ENCODE measurements at regions not wholly inside any gene's neighbourhood (a gene's known extent, or its start where the extent isn't known, plus 50 kb on each side); places are given as distances from the start of the nearest gene placed in this dataset.

GRCh38 chr6:84525907-84526306 lies 238.5 kb downstream of the TBX18 start:
- in situ Hi-C loops (cut with MboI; ENCODE audit: low sequenced_read_pairs in 4 of 4) (no loop called here), intact Hi-C loops (cut with DNase I; ENCODE audit: low total_unique reads) (no loop called here)
- H3K36me3 ChIP-seq: no peaks in the 10 kb centered on the region
- no peaks in the 10 kb centered on the region for H3K4me1 ChIP-seq
- H3K4me3 ChIP-seq: no peak overlapping the region
- H3K9me3 ChIP-seq: no peaks in the 10 kb centered on the region
- H3K27ac ChIP-seq: no peak overlapping the region
- DNase-seq (no peak), ATAC-seq (no peak)
- TF ChIP-seq CTCF (IDR thresholded peaks at IDR 0.05 in 4 of 5, conservative IDR thresholded peaks at IDR 0.05 in 1 of 5) (no peak), POLR2A (IDR thresholded peaks at IDR 0.05) (no peak)
- H3K27me3 ChIP-seq: no peaks in the 10 kb centered on the region

GRCh38 chr6:84524636-84525035 lies 239.8 kb downstream of the TBX18 start:
- H3K4me1 ChIP-seq: no peaks in the 10 kb centered on the region
- intact Hi-C loops (cut with DNase I; ENCODE audit: low total_unique reads): no loop called here
- no peak for DNase-seq
- H3K27me3 ChIP-seq: no peaks in the 10 kb centered on the region
- no peaks in the 10 kb centered on the region for H3K36me3 ChIP-seq
- no peak for ATAC-seq
- in situ Hi-C loops (cut with MboI; ENCODE audit: low sequenced_read_pairs in 4 of 4): no loop called here
- TF ChIP-seq POLR2A (IDR thresholded peaks at IDR 0.05): no peak
- TF ChIP-seq CTCF (IDR thresholded peaks at IDR 0.05 in 4 of 5, conservative IDR thresholded peaks at IDR 0.05 in 1 of 5): no peak
- H3K27ac ChIP-seq: no peak overlapping the region
- H3K9me3 ChIP-seq: no peaks in the 10 kb centered on the region
- no peak overlapping the region for H3K4me3 ChIP-seq

GRCh38 chr6:84522135-84522549 lies 242.3 kb downstream of the TBX18 start:
- Histone ChIP-seq H3K4me3 (no peak overlapping the region), H3K4me1 (no peaks in the 10 kb centered on the region), H3K9me3 (no peaks in the 10 kb centered on the region), H3K36me3 (no peaks in the 10 kb centered on the region), H3K27ac (no peak overlapping the region), H3K27me3 (no peaks in the 10 kb centered on the region)
- no peak for TF ChIP-seq POLR2A (IDR thresholded peaks at IDR 0.05)
- no peak for TF ChIP-seq CTCF (IDR thresholded peaks at IDR 0.05 in 4 of 5, conservative IDR thresholded peaks at IDR 0.05 in 1 of 5)
- peak in 1 of 2 donors; percentile 66 for ATAC-seq
- intact Hi-C loops (cut with DNase I; ENCODE audit: low total_unique reads) (no loop called here), in situ Hi-C loops (cut with MboI; ENCODE audit: low sequenced_read_pairs in 4 of 4) (no loop called here)
- DNase-seq: no peak

- TF ChIP-seq POLR2A (IDR thresholded peaks at IDR 0.05) (no peak), CTCF (IDR thresholded peaks at IDR 0.05 in 4 of 5, conservative IDR thresholded peaks at IDR 0.05 in 1 of 5) (no peak)
- DNase-seq: no peak
- Histone ChIP-seq H3K27ac (no peak overlapping the region), H3K4me3 (no peak overlapping the region), H3K9me3 (no peaks in the 10 kb centered on the region), H3K36me3 (no peaks in the 10 kb centered on the region), H3K4me1 (no peaks in the 10 kb centered on the region), H3K27me3 (no peaks in the 10 kb centered on the region)
- in situ Hi-C loops (cut with MboI; ENCODE audit: low sequenced_read_pairs in 4 of 4): no loop called here
- no peak for ATAC-seq
- intact Hi-C loops (cut with DNase I; ENCODE audit: low total_unique reads): no loop called here
Measured at GRCh38 chr6:84521511-84521910, 242.9 kb downstream of the TBX18 start.

GRCh38 chr6:84517741-84518530 lies 246.5 kb downstream of the TBX18 start:
- Histone ChIP-seq H3K27me3 (no peaks in the 10 kb centered on the region), H3K27ac (no peak overlapping the region), H3K36me3 (no peaks in the 10 kb centered on the region), H3K4me1 (no peaks in the 10 kb centered on the region), H3K9me3 (no peaks in the 10 kb centered on the region), H3K4me3 (no peak overlapping the region)
- intact Hi-C loops (cut with DNase I; ENCODE audit: low total_unique reads): no loop called here
- DNase-seq (no peak), ATAC-seq (no peak)
- in situ Hi-C loops (cut with MboI; ENCODE audit: low sequenced_read_pairs in 4 of 4): no loop called here
- TF ChIP-seq CTCF (IDR thresholded peaks at IDR 0.05 in 4 of 5, conservative IDR thresholded peaks at IDR 0.05 in 1 of 5): no peak
